ENCODE measurements at regions not wholly inside any gene's neighbourhood (a gene's known extent, or its start where the extent isn't known, plus 50 kb on each side); places are given as distances from the start of the nearest gene placed in this dataset.

DNA sequence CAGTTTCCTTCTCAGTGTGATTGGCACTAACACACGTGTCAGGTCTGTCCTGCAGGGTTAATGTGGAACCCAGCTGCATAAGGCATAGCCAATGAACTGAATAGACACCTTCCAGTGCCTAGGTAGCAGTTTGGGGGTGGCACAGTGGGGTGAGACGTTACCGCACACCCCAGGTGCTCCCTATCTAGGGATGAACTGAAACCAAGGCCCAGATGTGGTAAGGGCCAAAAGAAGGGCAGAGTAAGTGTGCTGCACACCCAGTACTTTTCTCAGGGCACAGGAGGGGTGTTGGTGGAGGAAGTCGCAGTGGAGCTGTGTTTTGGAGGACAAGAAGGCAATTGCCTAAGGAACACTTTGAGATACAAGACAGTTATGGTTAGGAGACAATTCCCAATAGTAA lies 317.9 kb upstream of the TSHZ3 start:
- no peak for TF ChIP-seq CTCF (IDR thresholded peaks at IDR 0.05; ENCODE audit: control extremely low read depth in 1 of 3, insufficient read depth in 1 of 3, low read depth in 1 of 3, low read length in 3 of 3)
- no peak for TF ChIP-seq USF2 (IDR thresholded peaks at IDR 0.05; ENCODE audit: low read length)
- no peak for TF ChIP-seq HDAC2 (IDR thresholded peaks at IDR 0.05; ENCODE audit: borderline replicate concordance in 1 of 2, low read depth in 2 of 2, low read length in 2 of 2)
- TF ChIP-seq EZH2 (IDR thresholded peaks at IDR 0.05; ENCODE audit: low read depth, low read length, severe bottlenecking), result no peak
- no peak for TF ChIP-seq RXRA (IDR thresholded peaks at IDR 0.05; ENCODE audit: insufficient read depth, low read depth, low read length)
- no peak for TF ChIP-seq SP4 (IDR thresholded peaks at IDR 0.05; ENCODE audit: low read length)
- no peak for TF ChIP-seq EP300 (IDR thresholded peaks at IDR 0.05; ENCODE audit: borderline replicate concordance in 1 of 2, low read depth in 2 of 2, low read length in 2 of 2)
- no peak for TF ChIP-seq CHD2 (IDR thresholded peaks at IDR 0.05; ENCODE audit: low read length)
- TF ChIP-seq JUN (IDR thresholded peaks at IDR 0.05; ENCODE audit: low read depth, low read length), result no peak
- TF ChIP-seq TAF1 (IDR thresholded peaks at IDR 0.05; ENCODE audit: low read depth, low read length), result no peak
- TF ChIP-seq EGR1 (IDR thresholded peaks at IDR 0.05; ENCODE audit: borderline replicate concordance, low read depth, low read length), result no peak
- no peak for TF ChIP-seq KDM5A (IDR thresholded peaks at IDR 0.05; ENCODE audit: low read length)
- no peak for TF ChIP-seq GABPA (IDR thresholded peaks at IDR 0.05; ENCODE audit: borderline replicate concordance, insufficient read depth, low read length)
